T-helper 17 cell (primary cell): ENCODE measurements at regions not wholly inside any gene's neighbourhood (a gene's known extent, or its start where the extent isn't known, plus 50 kb on each side); places are given as distances from the start of the nearest gene placed in this dataset.
"Not testable (repeated sequence)": the region's sequence is repeated elsewhere in the genome, so short reads cannot be mapped to it uniquely, and the experiment has no call there.

Source experiments
- ATAC-seq: fragments of 150-1000 bp; cut with Tn5 transposase; 2 replicates; pipeline ENCODE4 v1.10.0; 2021; ENCODE audit warnings: mild to moderate bottlenecking, moderate library complexity
- DNase-seq, 3 donors: peaks; one replicate each; pipeline versions ENCODE4 v3.0.0 to v3.0.0-alpha.2; 2020 to 2021
- H3K9me3 ChIP-seq: one replicate; pipeline ENCODE4 v1.7.0; 2013; ENCODE audit warnings: low read length, mild to moderate bottlenecking; ENCODE audit not compliant: control insufficient read depth, poor library complexity, severe bottlenecking
- H3K27ac Mint-ChIP-seq: one replicate; pipeline ENCODE4 v1.8.0; 2022; ENCODE audit warnings: mild to moderate bottlenecking, moderate library complexity, mixed read lengths
- H3K27me3 Mint-ChIP-seq: one replicate; pipeline ENCODE4 v1.8.0; 2022; ENCODE audit warnings: mixed read lengths
- H3K36me3 Mint-ChIP-seq: one replicate; pipeline ENCODE4 v1.8.0; 2022; ENCODE audit warnings: low read depth, mixed read lengths
- H3K4me1 Mint-ChIP-seq: one replicate; pipeline ENCODE4 v1.8.0; 2022; ENCODE audit warnings: mild to moderate bottlenecking, mixed read lengths
- H3K4me3 Mint-ChIP-seq: one replicate; pipeline ENCODE4 v1.8.0; 2022; ENCODE audit warnings: mild to moderate bottlenecking, moderate library complexity, mixed read lengths

GRCh38 chr18:56453631-56454030, 184.8 kb downstream of the TXNL1 start:
- no peaks in the 10 kb centered on the region for H3K9me3 ChIP-seq
- H3K27ac Mint-ChIP-seq, result no peak overlapping the region
- H3K27me3 Mint-ChIP-seq, result peaks cover 9% of the 10 kb centered on the region
- ATAC-seq (no peak), DNase-seq (no peak)
- no peaks in the 10 kb centered on the region for H3K36me3 Mint-ChIP-seq
- no peak overlapping the region for H3K4me3 Mint-ChIP-seq
- no peaks in the 10 kb centered on the region for H3K4me1 Mint-ChIP-seq

- DNase-seq (no peak), ATAC-seq (no peak)
- peaks cover 5% of the 10 kb centered on the region for H3K27me3 Mint-ChIP-seq
- H3K36me3 Mint-ChIP-seq, result no peaks in the 10 kb centered on the region
- no peak overlapping the region for H3K27ac Mint-ChIP-seq
- no peaks in the 10 kb centered on the region for H3K9me3 ChIP-seq
- H3K4me3 Mint-ChIP-seq, result no peak overlapping the region
- no peaks in the 10 kb centered on the region for H3K4me1 Mint-ChIP-seq
Measured at GRCh38 chr18:56451188-56451587, 187.2 kb downstream of the TXNL1 start.

DNA sequence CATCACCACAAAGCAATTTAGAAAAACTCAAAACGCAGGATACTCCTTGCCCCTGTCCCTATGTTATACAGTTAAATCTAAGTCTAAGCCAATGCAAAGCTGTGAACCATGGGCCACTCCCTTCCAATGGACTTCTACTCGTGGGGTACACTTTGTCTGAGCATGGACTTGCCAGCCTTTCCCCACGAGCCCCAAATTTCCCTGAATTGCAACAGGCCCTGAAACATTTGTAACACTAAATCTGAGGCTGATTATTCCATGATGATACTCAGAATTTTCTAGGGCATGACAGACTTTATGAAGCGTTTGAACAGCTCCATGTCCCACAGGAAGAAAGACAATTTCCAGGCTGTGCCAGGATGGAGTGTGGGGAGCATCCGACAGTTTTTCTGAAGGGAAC, 189.6 kb downstream of the TXNL1 start:
- no peaks in the 10 kb centered on the region for H3K4me1 Mint-ChIP-seq
- ATAC-seq, result no peak

GRCh38 chr18:56445422-56445821, 193.0 kb downstream of the TXNL1 start:
- no peaks in the 10 kb centered on the region for H3K4me1 Mint-ChIP-seq
- no peaks in the 10 kb centered on the region for H3K9me3 ChIP-seq
- ATAC-seq (no peak), DNase-seq (no peak)
- no peaks in the 10 kb centered on the region for H3K36me3 Mint-ChIP-seq
- no peak overlapping the region for H3K27ac Mint-ChIP-seq
- H3K27me3 Mint-ChIP-seq, result peaks cover 5% of the 10 kb centered on the region
- H3K4me3 Mint-ChIP-seq, result no peak overlapping the region

More for the DNA sequence above, 189.6 kb downstream of the TXNL1 start:
- Mint-ChIP-seq H3K27ac (no peak overlapping the region), H3K27me3 (peaks cover 5% of the 10 kb centered on the region), H3K4me3 (no peak overlapping the region), H3K36me3 (no peaks in the 10 kb centered on the region)
- no peak for DNase-seq
- no peaks in the 10 kb centered on the region for H3K9me3 ChIP-seq

- ATAC-seq, result no peak
- no peak for DNase-seq
- Mint-ChIP-seq H3K27ac (no peak overlapping the region), H3K4me1 (no peaks in the 10 kb centered on the region), H3K36me3 (no peaks in the 10 kb centered on the region), H3K4me3 (no peak overlapping the region), H3K27me3 (no peaks in the 10 kb centered on the region)
- no peaks in the 10 kb centered on the region for H3K9me3 ChIP-seq
Measured at GRCh38 chr18:56444201-56444600, 194.2 kb downstream of the TXNL1 start.

GRCh38 chr18:56443166-56443907, 195.1 kb downstream of the TXNL1 start:
- no peaks in the 10 kb centered on the region for H3K4me1 Mint-ChIP-seq
- no peak overlapping the region for H3K4me3 Mint-ChIP-seq
- H3K27me3 Mint-ChIP-seq, result no peaks in the 10 kb centered on the region
- H3K9me3 ChIP-seq, result no peaks in the 10 kb centered on the region
- no peaks in the 10 kb centered on the region for H3K36me3 Mint-ChIP-seq
- no peak for ATAC-seq
- no peak for DNase-seq
- H3K27ac Mint-ChIP-seq, result no peak overlapping the region

DNA sequence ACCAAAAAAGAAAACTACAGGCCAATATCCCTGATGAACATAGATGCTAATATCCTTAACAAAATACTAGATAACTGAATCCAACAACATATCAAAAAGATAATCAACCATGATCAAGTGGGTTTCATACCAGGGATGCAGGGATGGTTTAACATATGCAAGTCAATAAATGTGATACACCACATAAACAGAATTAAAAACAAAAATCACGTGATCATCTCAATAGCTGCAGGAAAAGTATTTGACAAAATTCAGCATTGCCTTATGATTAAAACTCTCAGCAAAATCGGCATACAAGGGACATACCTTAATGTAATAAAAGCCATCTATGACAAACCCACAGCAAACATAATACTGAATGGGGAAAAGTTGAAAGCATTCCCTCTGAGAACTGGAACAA, 199.9 kb downstream of the TXNL1 start:
- not testable (repeated sequence) for H3K36me3 Mint-ChIP-seq, H3K27me3 Mint-ChIP-seq

DNA sequence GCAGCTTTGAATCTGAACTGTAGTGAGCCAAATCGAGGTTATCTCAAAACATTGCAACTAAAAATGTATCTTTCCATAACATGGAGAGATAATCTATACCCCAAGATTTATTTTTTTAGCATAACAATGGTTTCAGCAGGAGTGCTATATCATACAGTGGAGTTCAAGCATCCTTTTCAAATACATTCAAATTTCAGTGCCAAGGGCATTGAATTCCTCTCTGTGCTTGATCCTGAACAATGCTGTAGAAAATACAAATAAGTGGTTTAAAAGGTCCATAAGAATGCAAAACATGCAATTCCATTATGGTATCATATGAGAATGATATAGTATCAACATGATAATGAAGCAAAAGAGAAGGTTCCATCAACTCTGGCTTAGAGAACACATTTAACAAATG, 201.7 kb downstream of the TXNL1 start:
- Mint-ChIP-seq H3K27ac (no peak overlapping the region), H3K36me3 (no peaks in the 10 kb centered on the region), H3K27me3 (no peaks in the 10 kb centered on the region), H3K4me3 (no peak overlapping the region), H3K4me1 (no peaks in the 10 kb centered on the region)
- ATAC-seq (no peak), DNase-seq (no peak)
- no peaks in the 10 kb centered on the region for H3K9me3 ChIP-seq

More for the DNA sequence above, 199.9 kb downstream of the TXNL1 start:
- ATAC-seq, H3K4me1 Mint-ChIP-seq, H3K9me3 ChIP-seq, H3K27ac Mint-ChIP-seq, DNase-seq, H3K4me3 Mint-ChIP-seq: not testable (repeated sequence)

- Mint-ChIP-seq H3K4me3 (no peak overlapping the region), H3K36me3 (no peaks in the 10 kb centered on the region), H3K27me3 (no peaks in the 10 kb centered on the region), H3K27ac (no peak overlapping the region), H3K4me1 (no peaks in the 10 kb centered on the region)
- no peaks in the 10 kb centered on the region for H3K9me3 ChIP-seq
- DNase-seq, result no peak
- no peak for ATAC-seq
Measured at GRCh38 chr18:56433919-56434318, 204.5 kb downstream of the TXNL1 start.

GRCh38 chr18:56431551-56431950, 206.8 kb downstream of the TXNL1 start:
- no peaks in the 10 kb centered on the region for H3K27me3 Mint-ChIP-seq
- no peaks in the 10 kb centered on the region for H3K9me3 ChIP-seq
- no peak overlapping the region for H3K27ac Mint-ChIP-seq
- H3K4me3 Mint-ChIP-seq, result no peak overlapping the region
- ATAC-seq (no peak), DNase-seq (no peak)
- no peaks in the 10 kb centered on the region for H3K4me1 Mint-ChIP-seq
- no peaks in the 10 kb centered on the region for H3K36me3 Mint-ChIP-seq

GRCh38 chr18:56423626-56424025, 214.8 kb downstream of the TXNL1 start:
- ATAC-seq, result no peak
- Mint-ChIP-seq H3K36me3 (no peaks in the 10 kb centered on the region), H3K4me3 (no peak overlapping the region)

GRCh38 chr18:56421647-56422046, 216.7 kb downstream of the TXNL1 start:
- Mint-ChIP-seq H3K4me3 (no peak overlapping the region), H3K36me3 (no peaks in the 10 kb centered on the region), H3K27me3 (no peaks in the 10 kb centered on the region), H3K4me1 (no peaks in the 10 kb centered on the region), H3K27ac (no peak overlapping the region)
- DNase-seq (no peak), ATAC-seq (no peak)
- no peaks in the 10 kb centered on the region for H3K9me3 ChIP-seq

More at GRCh38 chr18:56423626-56424025, 214.8 kb downstream of the TXNL1 start:
- H3K27me3 Mint-ChIP-seq, result no peaks in the 10 kb centered on the region
- no peak overlapping the region for H3K27ac Mint-ChIP-seq
- no peaks in the 10 kb centered on the region for H3K4me1 Mint-ChIP-seq
- no peaks in the 10 kb centered on the region for H3K9me3 ChIP-seq
- DNase-seq, result no peak

DNA sequence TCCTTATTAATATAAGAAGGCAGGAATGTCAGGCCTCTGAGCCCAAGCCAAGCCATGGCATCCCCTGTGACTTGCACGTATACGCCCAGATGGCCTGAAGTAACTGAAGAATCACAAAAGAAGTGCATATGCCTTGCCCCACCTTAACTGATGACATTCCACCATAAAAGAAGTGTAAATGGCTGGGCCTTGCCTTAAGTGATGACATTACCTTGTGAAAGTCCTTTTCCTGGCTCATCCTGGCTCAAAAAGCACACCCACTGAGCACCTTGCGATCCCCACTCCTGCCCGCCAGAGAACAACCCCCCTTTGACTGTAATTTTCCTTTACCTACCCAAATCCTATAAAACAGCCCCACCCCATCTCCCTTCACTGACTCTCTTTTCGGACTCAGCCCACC, 217.5 kb downstream of the TXNL1 start:
- not testable (repeated sequence) for H3K27me3 Mint-ChIP-seq, H3K4me1 Mint-ChIP-seq, ATAC-seq, H3K9me3 ChIP-seq, H3K4me3 Mint-ChIP-seq, H3K27ac Mint-ChIP-seq, H3K36me3 Mint-ChIP-seq, DNase-seq

DNA sequence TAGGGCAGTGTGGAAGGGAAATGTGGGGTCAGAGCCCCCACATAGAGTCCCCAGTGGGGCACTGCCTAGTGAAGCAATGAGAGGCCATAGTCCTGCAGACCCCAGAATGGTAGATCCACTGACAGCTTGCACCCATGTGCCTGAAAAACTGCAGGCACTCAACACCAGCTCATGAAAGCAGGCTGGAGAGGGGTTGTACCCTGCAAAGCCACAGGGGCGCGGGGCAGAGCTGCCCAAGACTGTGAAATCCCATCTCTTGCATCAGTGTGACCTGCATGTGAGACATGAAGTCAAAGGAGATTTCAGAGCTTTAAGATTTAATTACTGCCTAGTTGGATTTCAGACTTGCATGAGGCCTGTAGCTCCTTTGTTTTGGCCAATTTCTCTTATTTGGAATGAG, 224.0 kb downstream of the TXNL1 start:
- H3K27ac Mint-ChIP-seq, result no peak overlapping the region
- no peak overlapping the region for H3K4me3 Mint-ChIP-seq
- H3K9me3 ChIP-seq, result no peaks in the 10 kb centered on the region
- no peaks in the 10 kb centered on the region for H3K36me3 Mint-ChIP-seq
- no peak for DNase-seq
- ATAC-seq, result no peak
- no peaks in the 10 kb centered on the region for H3K27me3 Mint-ChIP-seq
- no peaks in the 10 kb centered on the region for H3K4me1 Mint-ChIP-seq
